Naive B cell (primary cell): ENCODE measurements at regions not wholly inside any gene's neighbourhood (a gene's known extent, or its start where the extent isn't known, plus 50 kb on each side); places are given as distances from the start of the nearest gene placed in this dataset.

Experiments
- ATAC-seq, 2 donors: fragments of 150-1000 bp; cut with Tn5 transposase; 2 replicates each; pipeline ENCODE4 v1.10.0; 2021; ENCODE audit warnings: low read depth in 2 of 2, mild to moderate bottlenecking in 2 of 2, moderate library complexity in 2 of 2
- DNase-seq: peaks from one replicate; pipeline ENCODE4 v3.0.0; 2022
- H3K27ac Mint-ChIP-seq, 6 donors: one replicate each; pipeline ENCODE4 v1.8.0; 2020 to 2022; ENCODE audit warnings: mild to moderate bottlenecking in 6 of 6, mixed read lengths in 6 of 6, moderate library complexity in 5 of 6, inconsistent platforms in 2 of 6
- H3K27me3 Mint-ChIP-seq, 3 donors: one replicate each; pipeline ENCODE4 v1.8.0; 2021 to 2022; ENCODE audit warnings: mixed read lengths in 3 of 3, mild to moderate bottlenecking in 1 of 3
- H3K36me3 Mint-ChIP-seq, 2 donors: one replicate each; pipeline ENCODE4 v1.8.0; 2020 to 2022; ENCODE audit warnings: mixed read lengths in 2 of 2, inconsistent platforms in 1 of 2, mild to moderate bottlenecking in 1 of 2
- H3K4me1 Mint-ChIP-seq, 3 donors: one replicate each; pipeline ENCODE4 v1.8.0; 2020 to 2022; ENCODE audit warnings: mixed read lengths in 3 of 3, inconsistent platforms in 1 of 3, mild to moderate bottlenecking in 1 of 3, moderate library complexity in 1 of 3
- H3K4me3 Mint-ChIP-seq, 8 donors: one replicate each; pipeline ENCODE4 v1.8.0; 2020 to 2022; ENCODE audit warnings: mild to moderate bottlenecking in 8 of 8, mixed read lengths in 8 of 8, moderate library complexity in 8 of 8, inconsistent platforms in 2 of 8
- H3K9me3 Mint-ChIP-seq, 7 donors: one replicate each; pipeline ENCODE4 v1.8.0; 2020 to 2022; ENCODE audit warnings: mixed read lengths in 7 of 7, mild to moderate bottlenecking in 5 of 7, inconsistent platforms in 2 of 7, moderate library complexity in 1 of 7

- ATAC-seq (no peak), DNase-seq (no peak)
- H3K4me3 Mint-ChIP-seq = no peak overlapping the region
- peaks cover 0 to 6% (median 0%) of the 10 kb centered on the region in 7 donors for H3K9me3 Mint-ChIP-seq
- peak overlapping the region in 1 of 6 donors; percentile 5 for H3K27ac Mint-ChIP-seq
- peaks cover 0 to 2% (median 0%) of the 10 kb centered on the region in 3 donors for H3K4me1 Mint-ChIP-seq
- peaks cover 6 to 21% (median 13%) of the 10 kb centered on the region in 3 donors for H3K27me3 Mint-ChIP-seq
- H3K36me3 Mint-ChIP-seq = no peaks in the 10 kb centered on the region
Observed at GRCh38 chr6:146891615-146892265, 293.0 kb downstream of the ADGB start.

GRCh38 chr6:146892283-146892612, 293.5 kb downstream of the ADGB start:
- DNase-seq (no peak), ATAC-seq (no peak)
- peaks cover 0 to 6% (median 0%) of the 10 kb centered on the region in 7 donors for H3K9me3 Mint-ChIP-seq
- H3K4me3 Mint-ChIP-seq = no peak overlapping the region
- peaks cover 6 to 21% (median 13%) of the 10 kb centered on the region in 3 donors for H3K27me3 Mint-ChIP-seq
- H3K36me3 Mint-ChIP-seq = no peaks in the 10 kb centered on the region
- peaks cover 0 to 2% (median 0%) of the 10 kb centered on the region in 3 donors for H3K4me1 Mint-ChIP-seq
- H3K27ac Mint-ChIP-seq = no peak overlapping the region

DNA sequence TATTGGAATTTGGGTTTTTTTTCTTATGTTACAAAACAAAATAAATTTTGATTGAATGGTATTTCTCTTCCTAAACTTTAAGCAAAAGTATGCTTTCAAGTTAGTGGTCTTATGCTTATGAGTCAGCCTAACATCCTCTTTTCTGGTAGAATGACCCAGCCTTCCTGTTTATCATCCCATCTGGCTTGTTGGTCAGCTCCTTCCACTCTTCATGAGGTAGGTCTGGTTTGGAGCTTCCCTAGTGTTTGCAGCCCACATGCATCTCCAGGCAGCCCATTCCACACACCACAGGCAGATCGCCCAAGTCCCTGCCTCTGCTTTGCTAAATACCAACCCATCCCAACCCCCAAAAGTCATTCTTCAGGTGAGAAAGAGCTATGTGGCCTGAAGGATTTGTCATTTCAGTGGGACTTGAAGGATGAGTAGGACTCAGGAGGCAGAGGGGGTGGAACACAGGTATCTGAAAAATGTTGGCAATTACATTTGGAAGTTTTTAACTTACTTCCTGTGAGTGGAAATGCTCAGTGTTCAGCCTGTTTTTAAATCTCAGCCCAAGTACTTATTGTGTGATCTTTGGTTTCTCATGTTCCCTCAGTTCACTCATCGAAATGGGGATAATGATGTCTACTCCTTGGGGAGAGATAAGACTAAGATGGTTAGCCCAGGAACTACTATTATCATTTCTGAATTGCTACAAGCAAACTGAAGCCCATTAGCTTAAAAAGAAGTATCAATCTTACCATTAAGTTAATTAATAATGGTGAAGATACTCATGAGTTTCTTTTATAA, 294.0 kb downstream of the ADGB start:
- Mint-ChIP-seq H3K36me3 (no peaks in the 10 kb centered on the region), H3K27ac (no peak overlapping the region), H3K27me3 (peaks cover 6 to 21% (median 13%) of the 10 kb centered on the region in 3 donors), H3K9me3 (peaks cover 0 to 6% (median 0%) of the 10 kb centered on the region in 7 donors), H3K4me3 (no peak overlapping the region), H3K4me1 (peaks cover 0 to 2% (median 0%) of the 10 kb centered on the region in 3 donors)
- DNase-seq (no peak), ATAC-seq (no peak)

DNA sequence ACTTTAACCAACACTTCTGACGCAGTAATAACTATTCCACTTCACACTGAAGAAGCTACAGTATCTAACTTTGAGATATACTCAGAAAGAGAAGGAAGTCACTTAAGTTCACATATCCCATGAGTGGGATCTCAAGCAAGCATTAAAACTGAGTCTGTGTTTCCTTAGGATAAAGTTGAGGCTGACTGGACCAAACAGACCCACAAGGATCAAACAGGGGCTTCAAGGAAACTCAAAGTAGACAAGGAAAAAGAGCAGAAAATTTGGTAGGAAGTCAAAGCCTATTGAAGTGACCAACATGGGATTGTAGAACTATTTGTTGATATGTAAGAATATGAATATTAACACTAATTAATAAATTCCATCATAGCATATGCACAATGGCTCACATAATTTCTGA, 294.9 kb downstream of the ADGB start:
- Mint-ChIP-seq H3K27ac (no peak overlapping the region), H3K4me1 (peaks cover 0 to 2% (median 0%) of the 10 kb centered on the region in 3 donors), H3K36me3 (no peaks in the 10 kb centered on the region), H3K27me3 (peaks cover 6 to 21% (median 13%) of the 10 kb centered on the region in 3 donors), H3K9me3 (peaks cover 0 to 6% (median 0%) of the 10 kb centered on the region in 7 donors), H3K4me3 (no peak overlapping the region)
- ATAC-seq (no peak), DNase-seq (no peak)

DNA sequence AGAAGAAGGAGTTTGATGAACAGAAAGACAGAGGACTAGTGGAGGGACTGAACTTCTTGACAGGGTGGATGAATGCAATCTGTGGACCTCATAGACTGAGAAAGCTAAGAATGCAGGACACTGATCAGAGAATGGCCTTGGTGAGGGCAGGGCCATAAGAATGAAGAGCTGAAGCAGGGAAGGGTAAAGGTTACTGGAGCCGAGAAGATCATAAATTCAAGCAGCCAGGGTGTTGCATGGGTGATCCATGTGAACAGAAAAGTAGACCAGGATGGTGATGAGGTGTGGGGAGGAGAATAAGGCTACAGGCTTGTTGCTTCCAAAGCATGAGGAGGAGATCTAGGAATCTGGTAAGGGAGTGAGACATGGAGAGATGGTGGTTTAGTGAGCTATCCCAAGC, 295.9 kb downstream of the ADGB start:
- Mint-ChIP-seq H3K4me3 (no peak overlapping the region), H3K27ac (no peak overlapping the region), H3K27me3 (peaks cover 6 to 16% (median 13%) of the 10 kb centered on the region in 3 donors), H3K36me3 (no peaks in the 10 kb centered on the region), H3K9me3 (peaks cover 0 to 6% (median 0%) of the 10 kb centered on the region in 7 donors), H3K4me1 (peaks cover 0 to 2% (median 0%) of the 10 kb centered on the region in 3 donors)
- DNase-seq (no peak), ATAC-seq (no peak)

DNA sequence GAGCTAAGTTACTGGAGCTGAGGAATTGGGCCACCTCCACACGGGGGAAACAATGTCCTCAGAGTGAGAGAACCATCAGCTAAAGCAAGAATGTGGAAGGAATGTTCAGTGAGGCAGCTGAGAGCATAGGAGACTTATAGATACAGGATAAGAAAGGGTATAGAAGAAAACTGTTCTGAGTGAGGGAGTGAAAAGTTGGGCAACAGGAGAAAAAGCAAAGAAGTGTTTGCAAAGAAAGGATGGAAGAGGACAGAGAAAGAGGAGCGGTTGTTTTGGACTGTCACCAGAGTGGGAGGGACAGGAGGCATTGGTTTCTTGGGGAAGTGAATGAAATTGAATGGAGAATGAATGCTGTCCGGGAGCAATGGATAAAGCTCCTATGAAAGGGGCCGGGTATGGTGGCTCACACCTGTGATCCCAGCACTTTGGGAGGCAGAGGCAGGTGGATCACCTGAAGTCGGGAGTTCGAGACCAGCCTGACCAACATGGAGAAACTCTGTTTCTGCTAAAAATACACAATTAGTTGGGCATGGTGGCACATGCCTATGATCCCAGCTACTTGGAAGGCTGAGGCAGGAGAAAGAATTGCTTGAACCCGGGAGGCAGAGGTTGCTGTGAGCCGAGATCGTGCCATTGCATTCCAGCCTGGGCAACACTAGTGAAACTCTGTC, 296.5 kb downstream of the ADGB start:
- Mint-ChIP-seq H3K4me1 (peaks cover 0 to 2% (median 0%) of the 10 kb centered on the region in 3 donors), H3K9me3 (peaks cover 0 to 6% (median 0%) of the 10 kb centered on the region in 7 donors), H3K36me3 (no peaks in the 10 kb centered on the region), H3K27ac (no peak overlapping the region), H3K4me3 (no peak overlapping the region), H3K27me3 (peaks cover 6 to 16% (median 13%) of the 10 kb centered on the region in 3 donors)
- ATAC-seq (no peak), DNase-seq (no peak)

DNA sequence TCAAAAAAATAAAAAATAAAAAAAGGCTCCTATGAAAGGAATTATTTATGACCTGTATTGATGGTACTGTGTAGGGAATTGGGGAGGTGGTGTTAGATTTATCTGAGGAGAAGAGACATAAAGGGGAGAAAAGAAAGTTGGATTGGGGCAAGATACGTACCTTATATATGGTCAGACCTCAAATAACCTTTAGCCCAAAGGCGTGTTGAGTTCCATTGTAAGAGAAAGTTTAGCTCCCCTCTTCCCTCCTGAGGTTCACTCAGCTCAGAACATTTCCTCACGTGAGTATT, 296.9 kb downstream of the ADGB start:
- DNase-seq (no peak), ATAC-seq (no peak)
- peaks cover 0 to 2% (median 0%) of the 10 kb centered on the region in 3 donors for H3K4me1 Mint-ChIP-seq
- H3K4me3 Mint-ChIP-seq = no peak overlapping the region
- H3K27me3 Mint-ChIP-seq = peaks cover 6 to 16% (median 13%) of the 10 kb centered on the region in 3 donors
- H3K36me3 Mint-ChIP-seq = no peaks in the 10 kb centered on the region
- H3K27ac Mint-ChIP-seq = no peak overlapping the region
- peaks cover 0 to 6% (median 0%) of the 10 kb centered on the region in 7 donors for H3K9me3 Mint-ChIP-seq

DNA sequence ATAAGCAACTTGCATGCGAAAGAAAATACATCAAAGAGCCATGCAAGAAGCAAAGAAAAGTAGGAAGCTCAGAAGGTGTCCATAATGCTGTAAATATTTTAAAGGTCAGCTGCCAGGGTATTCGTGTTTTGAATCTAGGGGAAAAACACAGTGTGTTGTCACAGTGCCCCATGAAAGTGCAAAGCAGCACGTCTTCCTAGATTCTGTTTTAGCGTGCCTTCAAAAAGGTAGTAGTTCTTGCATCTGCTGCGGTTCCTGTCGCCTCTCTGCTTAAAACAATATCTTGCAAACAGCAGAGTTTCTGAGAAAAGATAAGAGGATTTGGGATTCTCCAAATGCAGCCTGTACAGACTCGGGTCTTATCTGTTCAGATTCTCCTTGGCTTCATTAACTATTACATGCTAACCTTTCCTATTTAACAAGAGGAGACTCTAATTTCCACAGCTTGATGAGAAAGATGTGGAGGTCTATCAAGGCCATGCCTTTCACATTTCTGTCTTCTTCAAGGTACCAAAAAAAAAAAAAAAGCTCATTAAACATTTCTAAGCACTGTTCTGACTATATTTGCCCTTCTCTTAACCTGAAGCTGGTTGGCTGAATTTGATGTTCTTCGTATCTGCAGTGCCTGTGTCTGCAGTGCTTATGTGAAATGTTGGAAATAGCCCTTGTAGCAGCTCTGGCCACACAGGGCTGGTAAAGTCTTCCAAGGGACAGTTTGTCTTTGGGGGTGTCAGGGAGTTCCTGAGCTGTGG, 297.5 kb downstream of the ADGB start:
- ATAC-seq = no peak
- Mint-ChIP-seq H3K27ac (peak overlapping the region in 1 of 6 donors; percentile 35), H3K9me3 (peaks cover 0 to 6% (median 0%) of the 10 kb centered on the region in 7 donors), H3K36me3 (no peaks in the 10 kb centered on the region), H3K4me3 (no peak overlapping the region), H3K4me1 (peaks cover 0 to 2% (median 0%) of the 10 kb centered on the region in 3 donors), H3K27me3 (peaks cover 6 to 16% (median 13%) of the 10 kb centered on the region in 3 donors)
- no peak for DNase-seq

DNA sequence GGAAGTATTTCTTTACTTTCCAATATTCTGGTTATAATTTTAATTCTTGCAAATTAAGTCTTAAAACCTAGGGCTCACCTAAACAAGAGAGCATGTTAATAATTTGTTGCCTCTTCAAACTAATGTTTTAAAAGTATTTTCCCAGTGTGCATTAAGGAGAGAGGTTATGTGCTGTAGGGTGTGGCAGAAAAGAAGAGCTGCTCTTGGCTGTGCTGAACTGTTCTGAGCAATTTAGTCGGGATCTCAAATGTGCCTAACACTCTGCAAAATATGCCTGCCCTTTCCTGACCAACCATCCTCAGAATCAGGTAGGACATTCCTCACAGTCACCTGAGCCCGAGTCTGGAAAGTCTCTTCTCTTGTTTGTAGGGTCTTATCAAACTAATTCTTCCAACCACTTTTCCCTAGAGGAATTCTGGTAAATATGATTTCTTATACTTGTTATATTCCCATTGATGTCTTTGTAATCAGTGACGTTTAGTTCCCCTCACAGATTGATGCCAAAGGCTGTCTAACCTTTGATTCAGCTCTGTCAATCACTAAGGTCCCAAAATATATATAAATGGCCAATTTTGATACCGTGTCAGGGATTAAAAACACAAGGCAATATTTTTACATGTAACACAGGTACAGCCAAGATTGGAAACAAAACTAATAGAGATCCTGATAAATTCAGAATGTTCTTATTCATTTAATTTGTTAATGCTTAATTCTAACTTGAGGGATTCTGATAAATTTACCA, 298.4 kb downstream of the ADGB start:
- no peak overlapping the region for H3K27ac Mint-ChIP-seq
- ATAC-seq (no peak), DNase-seq (no peak)
- H3K4me1 Mint-ChIP-seq = peaks cover 0 to 2% (median 0%) of the 10 kb centered on the region in 3 donors
- H3K27me3 Mint-ChIP-seq = peaks cover 6 to 16% (median 13%) of the 10 kb centered on the region in 3 donors
- H3K9me3 Mint-ChIP-seq = peaks cover 0 to 6% (median 0%) of the 10 kb centered on the region in 7 donors
- no peak overlapping the region for H3K4me3 Mint-ChIP-seq
- no peaks in the 10 kb centered on the region for H3K36me3 Mint-ChIP-seq

DNA sequence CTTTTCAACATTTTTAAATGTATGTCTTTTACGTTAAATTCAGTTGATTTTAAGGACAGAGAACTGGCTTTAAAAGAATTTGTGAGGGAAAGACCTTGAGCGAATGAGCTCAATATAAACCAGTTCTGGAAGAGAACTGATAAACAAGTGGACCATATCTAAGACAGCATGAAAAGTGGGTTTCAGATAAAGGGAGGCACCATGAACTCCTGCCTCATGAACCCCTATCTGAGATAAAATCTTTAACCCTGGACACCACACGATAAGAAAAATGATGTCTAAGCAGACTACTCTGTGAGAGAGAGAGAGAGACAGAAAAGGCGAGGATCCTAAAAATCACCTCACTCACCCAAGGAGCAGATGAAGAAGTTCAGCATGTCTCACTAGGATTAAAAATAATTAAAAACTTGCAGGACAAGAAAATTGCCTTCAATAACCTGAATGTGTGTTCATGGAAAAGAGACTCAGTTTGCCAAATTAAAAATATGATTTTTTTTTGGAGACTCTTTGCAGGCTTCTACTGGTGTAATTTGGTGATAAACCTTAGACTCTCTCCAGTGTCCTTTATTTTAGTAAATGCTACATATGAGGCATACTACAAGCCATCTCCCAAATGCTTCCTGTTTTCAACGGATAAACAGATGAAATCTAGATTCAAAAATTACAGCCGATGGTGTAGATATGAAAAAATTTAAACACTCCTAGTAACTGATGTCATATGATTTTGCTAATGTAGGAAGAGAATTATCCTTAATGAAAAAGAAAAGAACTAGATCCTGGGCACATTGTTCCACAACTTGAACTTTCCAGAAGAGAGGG, 299.5 kb downstream of the ADGB start:
- Mint-ChIP-seq H3K27me3 (peaks cover 6 to 16% (median 13%) of the 10 kb centered on the region in 3 donors), H3K4me1 (no peaks in the 10 kb centered on the region), H3K27ac (no peak overlapping the region), H3K9me3 (peaks cover 0 to 6% (median 0%) of the 10 kb centered on the region in 7 donors), H3K36me3 (no peaks in the 10 kb centered on the region), H3K4me3 (no peak overlapping the region)
- no peak for DNase-seq
- no peak for ATAC-seq

- Mint-ChIP-seq H3K4me1 (no peaks in the 10 kb centered on the region), H3K27me3 (peaks cover 6 to 16% (median 13%) of the 10 kb centered on the region in 3 donors), H3K4me3 (no peak overlapping the region), H3K9me3 (peaks cover 0 to 6% (median 0%) of the 10 kb centered on the region in 7 donors), H3K36me3 (no peaks in the 10 kb centered on the region), H3K27ac (no peak overlapping the region)
- no peak for DNase-seq
- no peak for ATAC-seq
Observed at GRCh38 chr6:146898888-146899227, 300.1 kb downstream of the ADGB start.
